ENCODE measurements at regions not wholly inside any gene's neighbourhood (a gene's known extent, or its start where the extent isn't known, plus 50 kb on each side); places are given as distances from the start of the nearest gene placed in this dataset.

GRCh38 chr6:137793805-137794515, 73.1 kb upstream of the TNFAIP3 start:
- H3K4me3 Mint-ChIP-seq, result peak overlapping the region; percentile 29
- no peak for ATAC-seq (ENCODE audit: low read depth)
- H3K9me3 Mint-ChIP-seq, result peaks cover 1% of the 10 kb centered on the region
- H3K27ac Mint-ChIP-seq, result peak overlapping the region; percentile 80
- H3K4me1 Mint-ChIP-seq, result peaks cover 54% of the 10 kb centered on the region
- DNase-seq, result no peak
- H3K27me3 Mint-ChIP-seq, result no peaks in the 10 kb centered on the region
- POLR2A ChIA-PET, result interaction anchor here (1.0 kb wide), 1 partner anchor 71 kb away, joined by 5 read pairs; no protein-coding TSS in a partner anchor
- H3K36me3 Mint-ChIP-seq, result peaks cover 5% of the 10 kb centered on the region

DNA sequence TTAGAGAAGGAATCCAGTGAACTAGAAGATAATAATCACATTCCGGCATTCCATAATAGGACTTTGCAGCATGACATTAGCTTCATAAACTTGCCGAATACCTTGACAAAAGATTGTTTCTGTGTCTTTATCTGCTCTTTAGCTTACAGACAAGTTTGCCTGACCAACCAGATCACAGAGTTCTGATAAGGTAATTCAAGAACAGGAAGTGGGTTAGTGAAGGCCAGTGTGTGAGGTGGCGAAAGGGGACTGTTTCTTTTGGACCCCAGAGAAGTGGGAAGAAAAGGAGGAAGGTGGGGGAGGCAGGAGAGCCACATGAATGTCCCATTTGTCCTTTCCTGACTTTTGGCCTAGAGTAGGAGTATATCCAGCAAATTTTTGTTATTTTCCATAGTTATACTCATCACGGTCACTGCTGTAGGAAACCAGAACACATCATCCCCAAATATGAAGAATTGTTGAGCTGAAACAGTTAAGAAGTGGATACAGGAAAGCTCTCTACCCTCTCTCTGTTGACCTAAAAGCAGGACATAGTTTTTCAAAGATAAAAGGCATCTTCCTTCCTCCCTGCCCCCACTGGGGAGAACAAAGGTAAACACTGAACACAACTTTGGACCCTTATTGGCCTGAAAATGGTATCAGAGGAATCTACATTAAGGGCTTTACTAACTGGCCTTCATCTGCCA, 72.4 kb upstream of the TNFAIP3 start:
- Mint-ChIP-seq H3K4me1 (peaks cover 61% of the 10 kb centered on the region), H3K9me3 (peaks cover 1% of the 10 kb centered on the region), H3K4me3 (peak overlapping the region; percentile 29), H3K27me3 (no peaks in the 10 kb centered on the region), H3K27ac (peak overlapping the region; percentile 80), H3K36me3 (peaks cover 5% of the 10 kb centered on the region)
- POLR2A ChIA-PET, result interaction anchor here (1.0 kb wide), 1 partner anchor 72 kb away, joined by 5 read pairs; no protein-coding TSS in a partner anchor
- no peak for ATAC-seq (ENCODE audit: low read depth)
- DNase-seq, result no peak

DNA sequence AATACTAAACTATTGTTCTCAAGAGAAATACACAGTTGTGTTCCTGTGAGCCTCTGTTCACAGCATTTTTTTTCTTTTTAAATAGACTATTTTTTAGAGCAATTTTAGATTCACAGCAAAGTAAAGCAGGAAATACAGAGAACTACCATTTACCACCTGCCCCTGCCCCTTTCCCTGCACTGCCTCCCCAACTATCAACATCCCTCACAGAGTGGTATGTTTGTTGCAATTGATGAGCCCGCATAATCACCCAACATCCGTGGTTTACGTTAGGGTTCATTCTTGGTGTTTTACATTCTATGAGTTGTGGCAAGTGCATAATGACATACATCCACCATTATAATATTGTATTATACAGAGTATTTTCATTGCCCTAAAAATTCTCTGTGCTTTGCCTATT, 71.6 kb upstream of the TNFAIP3 start:
- ATAC-seq (ENCODE audit: low read depth) (no peak), DNase-seq (no peak)
- peaks cover 2% of the 10 kb centered on the region for H3K36me3 Mint-ChIP-seq
- no peak overlapping the region for H3K4me3 Mint-ChIP-seq
- no peaks in the 10 kb centered on the region for H3K9me3 Mint-ChIP-seq
- peak overlapping the region; percentile 8 for H3K27ac Mint-ChIP-seq
- POLR2A ChIA-PET, result interaction anchor here (0.6 kb wide), 1 partner anchor 207 kb away, joined by 5 read pairs; no protein-coding TSS in a partner anchor
- H3K27me3 Mint-ChIP-seq, result no peaks in the 10 kb centered on the region
- peaks cover 60% of the 10 kb centered on the region for H3K4me1 Mint-ChIP-seq

DNA sequence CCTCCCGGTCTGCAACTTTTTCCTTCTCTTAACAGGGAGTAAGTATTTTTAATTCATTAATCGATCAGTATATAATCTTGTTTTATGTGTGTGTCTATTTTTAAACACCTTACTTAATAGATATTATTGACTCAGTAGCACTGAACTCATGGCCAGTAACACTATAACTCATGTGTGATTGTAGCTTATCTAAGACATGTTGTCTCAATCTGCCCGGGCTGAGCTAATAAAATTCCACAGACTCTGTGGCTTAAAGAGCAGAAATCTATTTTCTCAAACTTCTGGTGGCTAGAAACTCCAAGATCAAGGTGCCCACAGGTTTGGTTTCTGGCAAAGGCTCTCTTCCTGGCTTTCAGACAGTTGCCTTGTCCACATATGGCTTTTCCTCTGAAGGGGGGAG, 68.8 kb upstream of the TNFAIP3 start:
- DNase-seq (no peak), ATAC-seq (ENCODE audit: low read depth) (no peak)
- no peaks in the 10 kb centered on the region for H3K27me3 Mint-ChIP-seq
- no peak overlapping the region for H3K4me3 Mint-ChIP-seq
- H3K9me3 Mint-ChIP-seq, result no peaks in the 10 kb centered on the region
- no peak overlapping the region for H3K27ac Mint-ChIP-seq
- POLR2A ChIA-PET, result interaction anchor here (0.6 to 2.7 kb wide), 3 partner anchors 59 to 76 kb away, joined by 3 to 35 read pairs (median 3); partner anchors contain the start of gene TNFAIP3
- H3K36me3 Mint-ChIP-seq, result peaks cover 3% of the 10 kb centered on the region
- peaks cover 55% of the 10 kb centered on the region for H3K4me1 Mint-ChIP-seq

DNA sequence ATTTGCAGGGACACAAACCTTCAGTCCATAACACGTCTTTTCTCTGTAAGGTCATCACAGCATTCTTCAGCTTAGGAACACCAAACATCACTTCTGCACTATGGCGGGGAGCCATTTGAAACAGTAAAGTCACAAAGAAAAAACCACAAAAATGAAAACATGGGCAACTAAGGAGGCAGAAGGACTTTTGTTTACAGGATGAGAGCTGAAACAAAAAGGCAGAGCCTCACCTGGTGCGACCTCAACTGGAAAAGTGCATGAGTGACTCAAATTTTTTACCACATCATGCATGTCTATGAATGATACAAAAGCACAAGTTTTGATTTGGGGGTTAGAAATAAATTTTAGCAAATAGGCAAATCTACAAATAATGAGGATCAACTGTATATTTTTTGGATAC, 68.2 kb upstream of the TNFAIP3 start:
- Mint-ChIP-seq H3K27me3 (no peaks in the 10 kb centered on the region), H3K9me3 (peaks cover 3% of the 10 kb centered on the region), H3K36me3 (peaks cover 6% of the 10 kb centered on the region), H3K27ac (peak overlapping the region; percentile 56), H3K4me3 (no peak overlapping the region), H3K4me1 (peaks cover 53% of the 10 kb centered on the region)
- POLR2A ChIA-PET, result interaction anchor here (1.0 to 2.7 kb wide), 4 partner anchors 8 to 76 kb away, joined by 3 to 35 read pairs (median 6); partner anchors contain the start of gene TNFAIP3
- DNase-seq (no peak), ATAC-seq (ENCODE audit: low read depth) (no peak)

DNA sequence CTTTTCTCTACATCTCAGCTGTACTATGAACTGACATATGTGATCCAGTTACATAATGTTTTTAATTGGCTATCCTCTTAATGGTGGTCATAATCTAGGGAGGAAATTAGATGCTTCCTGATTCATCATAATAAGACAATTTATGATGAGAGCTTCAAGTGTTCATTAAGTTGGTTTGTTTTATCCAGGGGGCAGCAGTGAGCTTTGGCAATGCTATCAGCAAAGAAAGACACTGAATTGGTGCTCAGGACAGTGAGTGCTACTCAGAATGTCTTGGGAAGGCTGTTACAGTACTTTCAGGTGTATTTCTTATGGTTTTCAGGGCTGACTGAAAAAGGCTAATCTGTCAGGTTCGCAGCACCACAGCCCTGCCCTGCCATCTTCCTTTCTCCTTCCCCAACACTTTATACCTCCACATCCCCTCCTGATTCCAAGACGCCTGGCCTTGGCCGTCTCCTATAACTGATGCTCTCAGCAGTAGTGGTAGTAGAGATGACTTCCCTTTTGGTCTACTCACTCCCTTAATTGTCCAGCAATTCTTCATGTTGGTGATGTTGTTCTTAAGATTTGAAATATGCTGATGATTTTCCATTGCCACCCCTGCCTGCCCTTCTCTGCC, 67.0 kb upstream of the TNFAIP3 start:
- H3K4me3 Mint-ChIP-seq, result no peak overlapping the region
- ATAC-seq (ENCODE audit: low read depth) (peak; percentile 81), DNase-seq (no peak)
- POLR2A ChIA-PET, result interaction anchor here (0.9 to 2.7 kb wide), 4 partner anchors 9 to 92 kb away, joined by 5 to 35 read pairs (median 6); partner anchors contain the start of gene TNFAIP3
- H3K27me3 Mint-ChIP-seq, result no peaks in the 10 kb centered on the region
- peaks cover 5% of the 10 kb centered on the region for H3K36me3 Mint-ChIP-seq
- H3K4me1 Mint-ChIP-seq, result peaks cover 50% of the 10 kb centered on the region
- peak overlapping the region; percentile 59 for H3K27ac Mint-ChIP-seq
- H3K9me3 Mint-ChIP-seq, result peaks cover 3% of the 10 kb centered on the region

DNA sequence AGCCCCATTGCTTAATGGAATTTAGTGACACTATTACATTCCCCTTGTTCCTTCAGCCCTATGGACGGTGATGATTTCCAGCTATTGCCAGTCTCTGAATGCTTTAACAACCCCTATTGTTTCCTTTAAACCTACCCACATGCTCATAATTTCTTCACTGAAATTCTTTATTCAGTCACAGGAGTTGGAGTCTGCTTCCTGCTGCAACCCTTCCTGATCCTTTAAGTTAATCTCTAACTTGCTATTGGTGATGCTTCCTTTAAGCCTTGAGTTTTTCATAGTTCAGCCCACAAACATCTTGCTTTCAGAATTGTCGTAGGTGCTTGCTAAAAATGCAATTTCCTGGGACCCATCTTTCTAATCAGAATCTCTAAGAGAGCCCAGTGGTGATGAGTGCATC, 66.3 kb upstream of the TNFAIP3 start:
- DNase-seq (no peak), ATAC-seq (ENCODE audit: low read depth) (no peak)
- POLR2A ChIA-PET, result interaction anchor here (1.3 kb wide), 1 partner anchor 67 kb away, joined by 7 read pairs; the partner anchor contains the start of gene TNFAIP3
- Mint-ChIP-seq H3K4me1 (peaks cover 43% of the 10 kb centered on the region), H3K27ac (peak overlapping the region; percentile 17), H3K36me3 (peaks cover 5% of the 10 kb centered on the region), H3K4me3 (no peak overlapping the region), H3K27me3 (no peaks in the 10 kb centered on the region), H3K9me3 (peaks cover 3% of the 10 kb centered on the region)

- ATAC-seq (ENCODE audit: low read depth) (no peak), DNase-seq (no peak)
- Mint-ChIP-seq H3K27ac (no peak overlapping the region), H3K4me1 (peaks cover 41% of the 10 kb centered on the region), H3K27me3 (no peaks in the 10 kb centered on the region), H3K4me3 (no peak overlapping the region), H3K36me3 (peaks cover 8% of the 10 kb centered on the region), H3K9me3 (peaks cover 5% of the 10 kb centered on the region)
- POLR2A ChIA-PET, result interaction anchor here (1.3 kb wide), 1 partner anchor 66 kb away, joined by 7 read pairs; the partner anchor contains the start of gene TNFAIP3
These were observed 65.5 kb upstream of the TNFAIP3 start for GRCh38 chr6:137801352-137802114.

GRCh38 chr6:137802408-137803182, 64.5 kb upstream of the TNFAIP3 start:
- H3K4me3 Mint-ChIP-seq, result no peak overlapping the region
- ATAC-seq (ENCODE audit: low read depth), result no peak
- no peak for DNase-seq
- POLR2A ChIA-PET, result no interaction called here
- no peak overlapping the region for H3K27ac Mint-ChIP-seq
- peaks cover 39% of the 10 kb centered on the region for H3K4me1 Mint-ChIP-seq
- no peaks in the 10 kb centered on the region for H3K27me3 Mint-ChIP-seq
- H3K36me3 Mint-ChIP-seq, result peaks cover 13% of the 10 kb centered on the region
- peaks cover 8% of the 10 kb centered on the region for H3K9me3 Mint-ChIP-seq

DNA sequence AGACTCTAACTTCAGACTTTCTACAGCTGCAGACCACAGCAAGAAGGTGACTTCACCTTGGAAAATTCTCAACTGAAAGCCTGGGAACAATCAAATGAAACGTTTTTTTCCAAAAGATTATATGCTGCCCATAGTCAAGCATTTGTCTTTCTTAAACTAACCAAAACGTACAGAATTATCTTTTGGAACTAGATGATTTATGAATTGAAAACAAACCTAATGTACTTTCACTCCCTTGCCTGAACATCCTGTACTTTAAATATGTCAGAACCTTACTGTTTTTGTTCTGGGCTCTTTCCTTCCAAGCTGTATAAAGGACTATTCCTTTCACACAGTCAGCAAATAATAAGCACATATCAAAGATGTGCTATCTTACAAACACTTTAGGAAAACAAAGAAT, 62.4 kb upstream of the TNFAIP3 start:
- ATAC-seq (ENCODE audit: low read depth), result no peak
- DNase-seq, result no peak
- Mint-ChIP-seq H3K36me3 (peaks cover 13% of the 10 kb centered on the region), H3K4me3 (no peak overlapping the region), H3K4me1 (peaks cover 27% of the 10 kb centered on the region), H3K27ac (no peak overlapping the region), H3K9me3 (peaks cover 8% of the 10 kb centered on the region), H3K27me3 (no peaks in the 10 kb centered on the region)
- POLR2A ChIA-PET, result interaction anchor here (0.7 kb wide), 2 partner anchors 19 to 88 kb away, joined by 3 to 5 read pairs; no protein-coding TSS in a partner anchor

DNA sequence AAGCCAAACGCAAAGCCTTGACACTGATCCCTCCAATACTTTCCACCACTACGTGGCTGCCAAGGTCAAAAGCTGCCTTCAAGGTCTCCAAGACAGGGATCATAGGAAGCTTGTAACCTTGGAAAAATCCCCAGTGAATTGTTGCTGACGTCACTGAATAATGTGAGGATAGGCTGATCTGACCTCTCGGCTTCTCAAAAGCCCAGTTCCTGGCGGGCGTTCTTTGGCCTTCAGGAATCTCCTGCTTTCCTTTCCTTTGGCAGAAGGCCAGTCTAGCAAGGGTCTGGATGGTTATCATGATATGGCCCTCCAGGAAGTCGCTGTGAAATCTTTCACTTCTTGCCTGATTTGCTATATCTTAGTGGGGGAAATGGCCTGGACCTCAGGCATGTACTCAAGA, 61.4 kb upstream of the TNFAIP3 start:
- POLR2A ChIA-PET, result no interaction called here
- Mint-ChIP-seq H3K4me1 (peaks cover 25% of the 10 kb centered on the region), H3K27ac (no peak overlapping the region), H3K4me3 (no peak overlapping the region), H3K36me3 (peaks cover 13% of the 10 kb centered on the region), H3K27me3 (no peaks in the 10 kb centered on the region), H3K9me3 (peaks cover 8% of the 10 kb centered on the region)
- no peak for DNase-seq
- ATAC-seq (ENCODE audit: low read depth), result no peak

DNA sequence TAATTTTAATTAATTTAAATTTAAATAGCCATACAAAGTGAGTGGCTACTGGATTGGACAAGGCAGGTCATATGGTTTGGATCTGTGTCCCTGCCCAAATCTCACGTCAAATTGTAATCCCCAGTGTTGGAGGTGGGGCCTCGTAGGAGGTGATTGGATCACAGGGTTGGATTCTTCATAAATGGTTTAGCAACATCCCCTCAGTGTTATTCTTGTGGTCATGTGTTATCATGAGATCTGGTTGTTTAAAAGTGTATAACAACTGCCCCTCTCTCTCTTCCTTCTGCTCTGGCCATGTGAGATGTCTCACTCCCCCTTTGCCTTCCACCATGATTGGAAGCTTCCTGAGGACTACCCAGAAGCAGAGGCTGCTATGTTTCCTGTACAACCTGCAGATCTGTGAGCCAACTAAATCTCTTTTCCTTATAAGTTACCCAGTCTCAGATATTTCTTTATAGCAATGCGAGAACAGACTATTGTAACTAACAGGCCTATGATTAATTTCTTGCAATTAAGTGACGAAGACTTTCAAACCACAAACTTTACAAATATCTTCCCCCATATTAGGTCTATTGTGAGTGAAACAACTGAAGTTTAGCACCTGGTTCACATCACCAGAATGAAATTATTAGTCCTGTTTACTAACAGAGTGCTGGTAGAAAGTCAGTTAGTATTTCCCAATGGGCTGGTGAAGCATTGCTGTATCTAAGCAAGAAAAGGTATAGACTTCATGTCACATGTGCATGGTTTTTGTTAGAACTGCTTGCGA, 60.0 kb upstream of the TNFAIP3 start:
- peaks cover 8% of the 10 kb centered on the region for H3K9me3 Mint-ChIP-seq
- no peak overlapping the region for H3K27ac Mint-ChIP-seq
- H3K36me3 Mint-ChIP-seq, result peaks cover 13% of the 10 kb centered on the region
- no peak overlapping the region for H3K4me3 Mint-ChIP-seq
- H3K4me1 Mint-ChIP-seq, result peaks cover 33% of the 10 kb centered on the region
- no peak for DNase-seq
- no peak for ATAC-seq (ENCODE audit: low read depth)
- POLR2A ChIA-PET, result no interaction called here
- no peaks in the 10 kb centered on the region for H3K27me3 Mint-ChIP-seq
